Endothelial cell of umbilical vein (primary cell): ENCODE measurements at regions not wholly inside any gene's neighbourhood (a gene's known extent, or its start where the extent isn't known, plus 50 kb on each side); places are given as distances from the start of the nearest gene placed in this dataset.

Experiments
- BruUV-seq: library from RNA; stranded (reverse); fragments of 400-500 nt; replicated peaks from 2 replicates; lab custom pipeline; 2021; lab: Mats Ljungman, UMichigan
- CTCF ChIA-PET: fragments of 300-600, 350-600 bp; sonication (Branson Sonifier 250); formaldehyde crosslinking; loops from one replicate; lab custom pipeline; 2021; ENCODE audit warnings: antibody characterized with exemption, inconsistent platforms; lab: Charles Lee
- POLR2A ChIA-PET: fragments of 300-600, 350-600 bp; sonication (Branson Sonifier 250); formaldehyde crosslinking; loops from one replicate; lab custom pipeline; 2021; ENCODE audit warnings: antibody characterized with exemption, inconsistent platforms; lab: Charles Lee
- DNase-seq: peaks from one replicate; pipeline ENCODE4 v3.0.0-alpha.2; 2011; ENCODE audit warnings: low read depth, low spot score
- FAIRE-seq: peaks from 2 replicates; lab custom pipeline; 2011; peaks lifted over from hg19 to GRCh38; lab: Jason Lieb, UNC
- H2AFZ ChIP-seq: 2 replicates; pipeline ENCODE4 v1.6.0; 2012; ENCODE audit warnings: low read depth, low read length, control low read depth, inconsistent platforms
- H3K27ac ChIP-seq: 2 replicates; pipeline ENCODE4 v1.5.1; 2011; ENCODE audit warnings: low read depth, mild to moderate bottlenecking, control low read depth, low read length, moderate library complexity; ENCODE audit not compliant: insufficient read depth
- H3K27me3 ChIP-seq, 2 experiments: 2 replicates each; pipeline versions ENCODE4 v1.6.0 to v1.6.1; 2011; ENCODE audit warnings: low read length in 2 of 2, mixed read lengths in 1 of 2; ENCODE audit not compliant: control insufficient read depth in 2 of 2, insufficient read depth in 2 of 2
- H3K36me3 ChIP-seq, 2 experiments: 2 replicates in 1 of 2; 3 replicates in 1 of 2; pipeline ENCODE4 v1.5.1; 2011; ENCODE audit warnings: low read length in 2 of 2, mild to moderate bottlenecking in 1 of 2, moderate library complexity in 1 of 2; ENCODE audit not compliant: control insufficient read depth in 2 of 2, insufficient read depth in 2 of 2; ENCODE audit errors: extremely low read depth in 1 of 2
- H3K4me1 ChIP-seq: 3 replicates; pipeline ENCODE4 v1.5.1; 2011; ENCODE audit warnings: mild to moderate bottlenecking, low read length; ENCODE audit not compliant: control insufficient read depth, insufficient read depth; ENCODE audit errors: extremely low read depth
- H3K4me2 ChIP-seq: 2 replicates; pipeline ENCODE4 v1.6.1; 2011; ENCODE audit warnings: low read length, control low read depth, mixed read lengths; ENCODE audit not compliant: insufficient read depth
- H3K4me3 ChIP-seq, 3 experiments: fragments of 200-600 bp in 1 of 3; sonication (generic), shearing (Covaris generic) in 1 of 3; replicated peaks in 1 of 3; 2 replicates each; pipeline ENCODE4 v1.5.1; 2011 to 2016; ENCODE audit warnings: control low read depth in 3 of 3, low read length in 3 of 3, mild to moderate bottlenecking in 2 of 3, inconsistent platforms in 1 of 3, low read depth in 1 of 3, moderate library complexity in 1 of 3; ENCODE audit not compliant: insufficient read depth in 1 of 3
- H3K79me2 ChIP-seq: 2 replicates; pipeline ENCODE4 v1.6.0; 2012; ENCODE audit warnings: low read length, inconsistent platforms; ENCODE audit not compliant: control insufficient read depth, insufficient read depth
- H3K9ac ChIP-seq: replicated peaks from 2 replicates; pipeline ENCODE3; 2011; ENCODE audit warnings: low read length, control low read depth; ENCODE audit not compliant: insufficient read depth; ENCODE audit errors: extremely low read depth
- H3K9me1 ChIP-seq: replicated peaks from 3 replicates; pipeline ENCODE4 v1.6.0; 2011; ENCODE audit warnings: mild to moderate bottlenecking, low read length; ENCODE audit not compliant: control insufficient read depth, insufficient read depth; ENCODE audit errors: extremely low read depth
- H3K9me3 ChIP-seq: replicated peaks from 2 replicates; pipeline ENCODE4 v1.5.1; 2012; ENCODE audit warnings: low read length, inconsistent platforms; ENCODE audit not compliant: control insufficient read depth, insufficient read depth
- H4K20me1 ChIP-seq: replicated peaks from 2 replicates; pipeline ENCODE3; 2011; ENCODE audit warnings: mild to moderate bottlenecking, low read length; ENCODE audit not compliant: control insufficient read depth, insufficient read depth; ENCODE audit errors: extremely low read depth
- CTCF ChIP-seq, 2 donors: IDR thresholded peaks; 1 replicate in 1 of 2; 2 replicates in 1 of 2; pipeline ENCODE4 v1.5.1; 2011; ENCODE audit warnings: low read length in 2 of 2, mild to moderate bottlenecking in 2 of 2, moderate library complexity in 2 of 2, control low read depth in 1 of 2, inconsistent platforms in 1 of 2, low read depth in 1 of 2; ENCODE audit not compliant: insufficient read depth in 1 of 2; ENCODE audit errors: extremely low read depth in 1 of 2
- EZH2 ChIP-seq: IDR thresholded peaks from 2 replicates; pipeline ENCODE4 v1.6.1; 2012; ENCODE audit warnings: borderline replicate concordance, low read depth, mild to moderate bottlenecking, moderate library complexity, low read length, inconsistent platforms; ENCODE audit not compliant: severe bottlenecking
- FOS ChIP-seq: IDR thresholded peaks from 2 replicates; pipeline ENCODE4 v1.6.1; 2011; ENCODE audit warnings: mild to moderate bottlenecking, low read length, moderate library complexity, borderline replicate concordance; ENCODE audit not compliant: insufficient read depth
- GATA2 ChIP-seq: IDR thresholded peaks from 2 replicates; pipeline ENCODE4 v1.7.0; 2011; ENCODE audit warnings: low read depth, mild to moderate bottlenecking, moderate library complexity, mixed read lengths, low read length; ENCODE audit not compliant: insufficient read length, insufficient read depth
- JUN ChIP-seq: IDR thresholded peaks from 2 replicates; pipeline ENCODE4 v1.6.1; 2011; ENCODE audit warnings: borderline replicate concordance, low read depth; ENCODE audit not compliant: insufficient read length, insufficient read depth
- MAX ChIP-seq: IDR thresholded peaks from 2 replicates; pipeline ENCODE4 v1.6.1; 2011; ENCODE audit not compliant: insufficient read depth, insufficient read length
- MYC ChIP-seq: IDR thresholded peaks from one replicate; pipeline ENCODE4 v1.6.1; 2011; ENCODE audit warnings: mild to moderate bottlenecking, low read depth, low read length
- POLR2A ChIP-seq: IDR thresholded peaks from 2 replicates; pipeline ENCODE4 v1.6.1; 2012; ENCODE audit warnings: low read depth, mild to moderate bottlenecking, control low read depth, low read length
- POLR2AphosphoS5 ChIP-seq: IDR thresholded peaks from 2 replicates; pipeline ENCODE4 v1.6.1; 2012; ENCODE audit warnings: low read depth, mild to moderate bottlenecking, control low read depth, low read length, moderate library complexity; ENCODE audit not compliant: insufficient read depth
- dilution Hi-C: fragments of 300-500 bp; cut with MboI; formaldehyde crosslinking; loops from one replicate; pipeline ENCODE4 v1.15.0; 2019; ENCODE audit warnings: low sequenced_read_pairs; ENCODE audit not compliant: extremely low pct_ligation_motif_present
- intact Hi-C: fragments of 100-400 bp; cut with micrococcal nuclease; formaldehyde crosslinking; loops from one replicate; pipeline ENCODE4 v1.10.0; 2022

GRCh38 chr2:221016551-221016950, 555.6 kb downstream of the EPHA4 start:
- no TSS peak for BruUV-seq
- ChIA-PET CTCF (no interaction called here), POLR2A (no interaction called here)
- FAIRE-seq, result no peak
- Histone ChIP-seq H3K4me1 (no peaks in the 10 kb centered on the region), H3K4me2 (no peak overlapping the region), H4K20me1 (no peaks in the 10 kb centered on the region), H3K9ac (no peak overlapping the region), H3K9me1 (no peaks in the 10 kb centered on the region), H2AFZ (no peak overlapping the region), H3K79me2 (no peaks in the 10 kb centered on the region), H3K27ac (no peak overlapping the region), H3K36me3 (no peaks in the 10 kb centered on the region), H3K4me3 (no peak overlapping the region), H3K9me3 (no peaks in the 10 kb centered on the region), H3K27me3 (no peaks in the 10 kb centered on the region)
- dilution Hi-C loops, result no loop called here
- intact Hi-C loops, result no loop called here
- TF ChIP-seq POLR2AphosphoS5, result no peak
- TF ChIP-seq GATA2, result no peak
- TF ChIP-seq CTCF (IDR thresholded peaks at IDR 0.05; ENCODE audit: extremely low read depth in 1 of 2, insufficient read depth in 1 of 2, low read depth in 1 of 2, low read length in 2 of 2), result no peak
- no peak for TF ChIP-seq POLR2A
- no peak for TF ChIP-seq MAX
- TF ChIP-seq MYC, result no peak
- TF ChIP-seq FOS, result no peak
- no peak for TF ChIP-seq EZH2
- TF ChIP-seq JUN, result no peak
- no peak for DNase-seq
